ENCODE measurements at regions not wholly inside any gene's neighbourhood (a gene's known extent, or its start where the extent isn't known, plus 50 kb on each side); places are given as distances from the start of the nearest gene placed in this dataset.

GRCh38 chr6:6529275-6529674, 59.2 kb upstream of the LY86 start:
- DNase-seq (ENCODE audit: low spot score) = no peak

- DNase-seq (ENCODE audit: low spot score) = no peak
Observed at GRCh38 chr6:6533176-6533575, 55.3 kb upstream of the LY86 start.

DNA sequence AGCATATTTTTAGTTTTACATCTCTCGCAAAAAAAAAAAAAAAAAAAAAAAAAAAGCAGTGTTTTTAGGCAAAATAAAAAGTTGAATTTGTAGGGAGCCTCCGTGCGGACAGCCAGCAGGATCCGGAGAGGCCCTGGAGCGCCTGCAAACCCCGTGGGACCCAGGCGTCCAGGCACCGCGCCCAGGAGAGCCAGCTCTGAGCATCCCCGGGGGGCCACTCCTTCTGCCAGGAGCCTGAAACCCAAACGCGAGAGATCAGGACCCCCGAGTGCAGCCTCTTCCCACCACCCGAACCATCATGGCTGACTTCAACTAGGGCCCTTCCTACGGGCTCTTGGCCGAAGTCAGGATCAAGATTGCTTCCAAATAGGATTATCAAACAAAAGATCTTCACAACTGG, 54.1 kb upstream of the LY86 start:
- no peak for DNase-seq (ENCODE audit: low spot score)

GRCh38 chr6:6537488-6538260, 50.8 kb upstream of the LY86 start:
- DNase-seq (ENCODE audit: low spot score) = no peak

DNA sequence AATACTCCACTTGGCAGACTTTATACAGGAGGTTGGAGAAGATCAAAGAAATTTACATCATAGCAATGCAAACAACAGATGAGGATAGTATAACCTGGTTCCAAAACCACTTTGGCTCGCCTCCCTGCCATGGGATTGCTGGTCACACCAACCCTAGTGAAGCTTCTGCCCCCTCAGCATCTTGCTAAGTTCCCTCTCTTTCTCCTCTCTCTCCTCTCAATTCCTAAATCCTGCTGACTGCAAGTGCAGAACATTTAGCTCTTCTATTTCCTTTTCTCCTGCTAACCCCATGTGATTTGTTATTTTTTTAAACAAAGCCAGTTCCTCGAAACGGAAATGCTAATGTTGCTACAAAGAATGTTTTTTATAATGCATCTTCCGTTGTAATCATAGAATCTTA, 50.3 kb upstream of the LY86 start:
- DNase-seq (ENCODE audit: low spot score) = no peak

Measured in iPS-NIHi11 (cell line).